Osteocyte (in vitro differentiated cells): ENCODE measurements at regions not wholly inside any gene's neighbourhood (a gene's known extent, or its start where the extent isn't known, plus 50 kb on each side); places are given as distances from the start of the nearest gene placed in this dataset.

Experiments
- DNase-seq: peaks from one replicate; pipeline ENCODE4 v3.0.0; 2021; ENCODE audit warnings: mixed read lengths; ENCODE audit not compliant: unreplicated experiment; ENCODE audit errors: extremely low spot score
- H3K27ac Mint-ChIP-seq: one replicate; pipeline ENCODE4 v1.8.0; 2021; ENCODE audit warnings: mild to moderate bottlenecking, mixed read lengths; ENCODE audit not compliant: unreplicated experiment
- H3K27me3 Mint-ChIP-seq: one replicate; pipeline ENCODE4 v1.8.0; 2021; ENCODE audit warnings: mixed read lengths; ENCODE audit not compliant: unreplicated experiment
- H3K36me3 Mint-ChIP-seq: one replicate; pipeline ENCODE4 v1.8.0; 2021; ENCODE audit warnings: mixed read lengths; ENCODE audit not compliant: unreplicated experiment
- H3K4me1 Mint-ChIP-seq: one replicate; pipeline ENCODE4 v1.8.0; 2021; ENCODE audit warnings: mixed read lengths; ENCODE audit not compliant: unreplicated experiment
- H3K4me3 Mint-ChIP-seq: one replicate; pipeline ENCODE4 v1.8.0; 2021; ENCODE audit warnings: mild to moderate bottlenecking, moderate library complexity, mixed read lengths; ENCODE audit not compliant: unreplicated experiment
- H3K9me3 Mint-ChIP-seq: one replicate; pipeline ENCODE4 v1.8.0; 2021; ENCODE audit warnings: mixed read lengths; ENCODE audit not compliant: unreplicated experiment
- CTCF ChIP-seq: fragments of 200-600 bp; sonication (generic); IDR thresholded peaks from 2 replicates; pipeline ENCODE4 v1.5.0; 2021; ENCODE audit warnings: antibody characterized with exemption, mild to moderate bottlenecking, moderate library complexity

- TF ChIP-seq CTCF, result no peak
- Mint-ChIP-seq H3K9me3 (no peaks in the 10 kb centered on the region), H3K36me3 (no peaks in the 10 kb centered on the region), H3K4me3 (no peak overlapping the region), H3K27ac (no peak overlapping the region), H3K4me1 (no peaks in the 10 kb centered on the region), H3K27me3 (no peaks in the 10 kb centered on the region)
- peak; percentile 2 for DNase-seq
Observed at GRCh38 chr16:26550111-26550610, 516.6 kb upstream of the C16orf82 start.

GRCh38 chr16:26554030-26554429 lies 512.7 kb upstream of the C16orf82 start:
- Mint-ChIP-seq H3K36me3 (no peaks in the 10 kb centered on the region), H3K4me3 (no peak overlapping the region), H3K27ac (no peak overlapping the region), H3K4me1 (no peaks in the 10 kb centered on the region), H3K9me3 (no peaks in the 10 kb centered on the region), H3K27me3 (no peaks in the 10 kb centered on the region)
- DNase-seq, result no peak
- no peak for TF ChIP-seq CTCF

GRCh38 chr16:26561303-26561702 lies 505.4 kb upstream of the C16orf82 start:
- H3K27me3 Mint-ChIP-seq, result no peaks in the 10 kb centered on the region
- no peak overlapping the region for H3K4me3 Mint-ChIP-seq
- no peak overlapping the region for H3K27ac Mint-ChIP-seq
- H3K9me3 Mint-ChIP-seq, result peaks cover 14% of the 10 kb centered on the region
- no peak for TF ChIP-seq CTCF
- no peak for DNase-seq
- H3K36me3 Mint-ChIP-seq, result no peaks in the 10 kb centered on the region
- H3K4me1 Mint-ChIP-seq, result no peaks in the 10 kb centered on the region

- Mint-ChIP-seq H3K9me3 (peaks cover 14% of the 10 kb centered on the region), H3K4me1 (no peaks in the 10 kb centered on the region)
Observed at GRCh38 chr16:26563018-26563417, 503.7 kb upstream of the C16orf82 start.

GRCh38 chr16:26567356-26567755 lies 499.4 kb upstream of the C16orf82 start:
- DNase-seq, result no peak
- Mint-ChIP-seq H3K9me3 (no peaks in the 10 kb centered on the region), H3K36me3 (no peaks in the 10 kb centered on the region), H3K4me1 (no peaks in the 10 kb centered on the region), H3K4me3 (no peak overlapping the region), H3K27ac (no peak overlapping the region), H3K27me3 (no peaks in the 10 kb centered on the region)
- no peak for TF ChIP-seq CTCF

More at GRCh38 chr16:26563018-26563417, 503.7 kb upstream of the C16orf82 start:
- TF ChIP-seq CTCF, result no peak
- Mint-ChIP-seq H3K36me3 (no peaks in the 10 kb centered on the region), H3K27ac (no peak overlapping the region), H3K27me3 (no peaks in the 10 kb centered on the region), H3K4me3 (no peak overlapping the region)
- DNase-seq, result no peak
